ENCODE measurements at regions not wholly inside any gene's neighbourhood (a gene's known extent, or its start where the extent isn't known, plus 50 kb on each side); places are given as distances from the start of the nearest gene placed in this dataset.
"Not testable (repeated sequence)": the region's sequence is repeated elsewhere in the genome, so short reads cannot be mapped to it uniquely, and the experiment has no call there.

GRCh38 chr13:54004026-54004699 is 975.5 kb downstream of the OLFM4 start:
- no peak for DNase-seq

GRCh38 chr13:54016542-54016941 is 987.9 kb downstream of the OLFM4 start:
- DNase-seq: no peak

GRCh38 chr13:54018485-54018884 is 989.9 kb downstream of the OLFM4 start:
- DNase-seq: no peak

- DNase-seq: no peak
Observed at GRCh38 chr13:54029226-54029625, 1000.6 kb downstream of the OLFM4 start.

- DNase-seq: no peak
Observed at GRCh38 chr13:54029720-54030119, 1001.1 kb downstream of the OLFM4 start.

GRCh38 chr13:54033323-54033861 is 1004.8 kb downstream of the OLFM4 start:
- DNase-seq: no peak

GRCh38 chr13:54034047-54034446 is 1005.4 kb downstream of the OLFM4 start:
- no peak for DNase-seq

GRCh38 chr13:54057416-54057815 is 1028.8 kb downstream of the OLFM4 start:
- DNase-seq: not testable (repeated sequence)

GRCh38 chr13:54069958-54070357 is 1041.3 kb downstream of the OLFM4 start:
- DNase-seq: not testable (repeated sequence)

- no peak for DNase-seq
Observed at GRCh38 chr13:54077569-54077968, 1049.0 kb downstream of the OLFM4 start.

- DNase-seq: no peak
Observed at GRCh38 chr13:54078271-54078870, 1049.8 kb downstream of the OLFM4 start.

GRCh38 chr13:54082309-54082708 is 1053.7 kb downstream of the OLFM4 start:
- not testable (repeated sequence) for DNase-seq

- DNase-seq: no peak
Observed at GRCh38 chr13:54091884-54092283, 1063.3 kb downstream of the OLFM4 start.

GRCh38 chr13:54092686-54093085 is 1064.1 kb downstream of the OLFM4 start:
- no peak for DNase-seq

- no peak for DNase-seq
Observed at GRCh38 chr13:54110597-54110996, 1082.0 kb downstream of the OLFM4 start.

GRCh38 chr13:54124700-54125099 is 1096.1 kb downstream of the OLFM4 start:
- DNase-seq: no peak

GRCh38 chr13:54130931-54131330 is 1102.3 kb downstream of the OLFM4 start:
- not testable (repeated sequence) for DNase-seq

- not testable (repeated sequence) for DNase-seq
Observed at GRCh38 chr13:54131433-54131832, 1102.8 kb downstream of the OLFM4 start.

- not testable (repeated sequence) for DNase-seq
Observed at GRCh38 chr13:54132127-54132526, 1103.5 kb downstream of the OLFM4 start.

GRCh38 chr13:54132720-54133119 is 1104.1 kb downstream of the OLFM4 start:
- not testable (repeated sequence) for DNase-seq

GRCh38 chr13:54133746-54134145 is 1105.1 kb downstream of the OLFM4 start:
- DNase-seq: no peak

GRCh38 chr13:54144828-54145227 is 1116.2 kb downstream of the OLFM4 start:
- no peak for DNase-seq

GRCh38 chr13:54150851-54151250 is 1122.2 kb downstream of the OLFM4 start:
- no peak for DNase-seq

- no peak for DNase-seq
Observed at GRCh38 chr13:54162069-54162468, 1133.5 kb downstream of the OLFM4 start.

All from NCI-H2029 treated with DMSO at 0.1 percent for 48 hours (cell line).